ENCODE measurements at regions not wholly inside any gene's neighbourhood (a gene's known extent, or its start where the extent isn't known, plus 50 kb on each side); places are given as distances from the start of the nearest gene placed in this dataset.

DNA sequence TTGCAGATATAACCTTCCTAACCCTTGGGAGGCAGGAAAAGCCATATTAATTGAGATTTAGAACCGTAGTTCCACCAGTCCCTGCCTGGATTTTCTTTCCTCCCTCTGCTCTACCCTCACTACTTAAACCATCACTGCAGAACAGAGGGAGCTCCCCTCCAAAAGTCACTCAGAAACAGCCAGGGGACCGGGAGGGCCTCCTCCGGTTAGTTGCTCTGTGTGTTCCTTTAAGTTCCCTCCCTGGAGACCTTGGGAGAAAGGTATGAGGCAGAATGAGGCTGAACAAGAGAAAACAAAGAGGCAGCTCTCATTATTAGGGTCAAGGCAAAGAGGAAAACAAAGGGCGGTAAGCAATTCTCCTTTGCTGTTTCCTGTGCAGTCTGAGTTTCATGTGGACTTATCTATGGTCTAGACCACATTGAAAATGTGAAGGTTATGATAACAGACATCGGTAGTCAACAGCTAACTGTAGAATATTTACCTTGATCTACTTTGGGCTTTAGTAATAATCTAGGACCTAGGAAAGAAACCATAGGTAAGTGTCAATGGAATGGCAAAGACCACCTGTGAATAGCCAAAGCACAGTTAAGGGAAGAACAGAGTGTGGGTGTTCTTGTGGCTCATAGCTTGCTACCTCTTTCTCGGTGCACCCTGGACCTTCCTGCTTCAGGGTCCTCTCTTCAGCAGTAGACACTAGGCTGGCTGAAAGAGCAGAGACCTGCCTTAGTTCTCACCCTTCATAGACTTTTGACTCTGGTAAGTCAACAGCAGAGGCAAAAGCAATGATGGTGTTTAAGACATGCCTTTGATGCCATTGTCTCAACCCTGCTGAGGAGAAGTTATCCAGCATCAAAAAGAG lies 250.9 kb upstream of the CITED2 start (continued):
- no peak for TF ChIP-seq RAD51 (IDR thresholded peaks at IDR 0.05; ENCODE audit: borderline replicate concordance, low read depth)
- TF ChIP-seq SREBF2 (CRISPR knock-in tag; IDR thresholded peaks at IDR 0.05): no peak
- TF ChIP-seq, protein P1, sequence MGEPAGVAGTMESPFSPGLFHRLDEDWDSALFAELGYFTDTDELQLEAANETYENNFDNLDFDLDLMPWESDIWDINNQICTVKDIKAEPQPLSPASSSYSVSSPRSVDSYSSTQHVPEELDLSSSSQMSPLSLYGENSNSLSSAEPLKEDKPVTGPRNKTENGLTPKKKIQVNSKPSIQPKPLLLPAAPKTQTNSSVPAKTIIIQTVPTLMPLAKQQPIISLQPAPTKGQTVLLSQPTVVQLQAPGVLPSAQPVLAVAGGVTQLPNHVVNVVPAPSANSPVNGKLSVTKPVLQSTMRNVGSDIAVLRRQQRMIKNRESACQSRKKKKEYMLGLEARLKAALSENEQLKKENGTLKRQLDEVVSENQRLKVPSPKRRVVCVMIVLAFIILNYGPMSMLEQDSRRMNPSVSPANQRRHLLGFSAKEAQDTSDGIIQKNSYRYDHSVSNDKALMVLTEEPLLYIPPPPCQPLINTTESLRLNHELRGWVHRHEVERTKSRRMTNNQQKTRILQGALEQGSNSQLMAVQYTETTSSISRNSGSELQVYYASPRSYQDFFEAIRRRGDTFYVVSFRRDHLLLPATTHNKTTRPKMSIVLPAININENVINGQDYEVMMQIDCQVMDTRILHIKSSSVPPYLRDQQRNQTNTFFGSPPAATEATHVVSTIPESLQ (CRISPR knock-in tag; IDR thresholded peaks at IDR 0.05): no peak
- TF ChIP-seq, protein P2, sequence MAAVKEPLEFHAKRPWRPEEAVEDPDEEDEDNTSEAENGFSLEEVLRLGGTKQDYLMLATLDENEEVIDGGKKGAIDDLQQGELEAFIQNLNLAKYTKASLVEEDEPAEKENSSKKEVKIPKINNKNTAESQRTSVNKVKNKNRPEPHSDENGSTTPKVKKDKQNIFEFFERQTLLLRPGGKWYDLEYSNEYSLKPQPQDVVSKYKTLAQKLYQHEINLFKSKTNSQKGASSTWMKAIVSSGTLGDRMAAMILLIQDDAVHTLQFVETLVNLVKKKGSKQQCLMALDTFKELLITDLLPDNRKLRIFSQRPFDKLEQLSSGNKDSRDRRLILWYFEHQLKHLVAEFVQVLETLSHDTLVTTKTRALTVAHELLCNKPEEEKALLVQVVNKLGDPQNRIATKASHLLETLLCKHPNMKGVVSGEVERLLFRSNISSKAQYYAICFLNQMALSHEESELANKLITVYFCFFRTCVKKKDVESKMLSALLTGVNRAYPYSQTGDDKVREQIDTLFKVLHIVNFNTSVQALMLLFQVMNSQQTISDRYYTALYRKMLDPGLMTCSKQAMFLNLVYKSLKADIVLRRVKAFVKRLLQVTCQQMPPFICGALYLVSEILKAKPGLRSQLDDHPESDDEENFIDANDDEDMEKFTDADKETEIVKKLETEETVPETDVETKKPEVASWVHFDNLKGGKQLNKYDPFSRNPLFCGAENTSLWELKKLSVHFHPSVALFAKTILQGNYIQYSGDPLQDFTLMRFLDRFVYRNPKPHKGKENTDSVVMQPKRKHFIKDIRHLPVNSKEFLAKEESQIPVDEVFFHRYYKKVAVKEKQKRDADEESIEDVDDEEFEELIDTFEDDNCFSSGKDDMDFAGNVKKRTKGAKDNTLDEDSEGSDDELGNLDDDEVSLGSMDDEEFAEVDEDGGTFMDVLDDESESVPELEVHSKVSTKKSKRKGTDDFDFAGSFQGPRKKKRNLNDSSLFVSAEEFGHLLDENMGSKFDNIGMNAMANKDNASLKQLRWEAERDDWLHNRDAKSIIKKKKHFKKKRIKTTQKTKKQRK (IDR thresholded peaks at IDR 0.05; ENCODE audit: borderline replicate concordance, low read depth, low read length): no peak
- TF ChIP-seq MAFK (IDR thresholded peaks at IDR 0.05; ENCODE audit: low read length): no peak
- no peak for TF ChIP-seq SRSF9 (IDR thresholded peaks at IDR 0.05; ENCODE audit: borderline replicate concordance, low read depth, low read length)
- TF ChIP-seq, protein P3, sequence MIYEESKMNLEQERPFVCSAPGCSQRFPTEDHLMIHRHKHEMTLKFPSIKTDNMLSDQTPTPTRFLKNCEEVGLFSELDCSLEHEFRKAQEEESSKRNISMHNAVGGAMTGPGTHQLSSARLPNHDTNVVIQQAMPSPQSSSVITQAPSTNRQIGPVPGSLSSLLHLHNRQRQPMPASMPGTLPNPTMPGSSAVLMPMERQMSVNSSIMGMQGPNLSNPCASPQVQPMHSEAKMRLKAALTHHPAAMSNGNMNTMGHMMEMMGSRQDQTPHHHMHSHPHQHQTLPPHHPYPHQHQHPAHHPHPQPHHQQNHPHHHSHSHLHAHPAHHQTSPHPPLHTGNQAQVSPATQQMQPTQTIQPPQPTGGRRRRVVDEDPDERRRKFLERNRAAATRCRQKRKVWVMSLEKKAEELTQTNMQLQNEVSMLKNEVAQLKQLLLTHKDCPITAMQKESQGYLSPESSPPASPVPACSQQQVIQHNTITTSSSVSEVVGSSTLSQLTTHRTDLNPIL (CRISPR knock-in tag; IDR thresholded peaks at IDR 0.05): no peak
- TF ChIP-seq ZNF347 (CRISPR knock-in tag; IDR thresholded peaks at IDR 0.05; ENCODE audit: low read depth): no peak
- peak; percentile 83 for TF ChIP-seq ZEB2 (IDR thresholded peaks at IDR 0.05)
- no peak for TF ChIP-seq EGR1 (conservative IDR thresholded peaks at IDR 0.05)
- TF ChIP-seq IRF2 (CRISPR knock-in tag; IDR thresholded peaks at IDR 0.05): no peak
- no peak for TF ChIP-seq PHTF2 (CRISPR knock-in tag; IDR thresholded peaks at IDR 0.05)
- TF ChIP-seq ARHGAP35 (IDR thresholded peaks at IDR 0.05; ENCODE audit: partially characterized antibody): no peak
- TF ChIP-seq PHF21A (IDR thresholded peaks at IDR 0.05; ENCODE audit: borderline replicate concordance, low read depth): no peak
- TF ChIP-seq FOXA1 (IDR thresholded peaks at IDR 0.05; ENCODE audit: borderline replicate concordance): no peak
- TF ChIP-seq RCOR1 (IDR thresholded peaks at IDR 0.05; ENCODE audit: borderline replicate concordance in 1 of 2, low read depth in 2 of 2, low read length in 2 of 2): 0 out of 4 replicates have a peak, but pooled peaks of 1 of the 2 experiments have one; percentile 4
- TF ChIP-seq, protein P4, sequence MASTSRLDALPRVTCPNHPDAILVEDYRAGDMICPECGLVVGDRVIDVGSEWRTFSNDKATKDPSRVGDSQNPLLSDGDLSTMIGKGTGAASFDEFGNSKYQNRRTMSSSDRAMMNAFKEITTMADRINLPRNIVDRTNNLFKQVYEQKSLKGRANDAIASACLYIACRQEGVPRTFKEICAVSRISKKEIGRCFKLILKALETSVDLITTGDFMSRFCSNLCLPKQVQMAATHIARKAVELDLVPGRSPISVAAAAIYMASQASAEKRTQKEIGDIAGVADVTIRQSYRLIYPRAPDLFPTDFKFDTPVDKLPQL (IDR thresholded peaks at IDR 0.05; ENCODE audit: extremely low read depth, insufficient read length): no peak

Measured in K562 (cell line).